SK-N-SH treated with all-trans-retinoic acid at 6 μM for 48 hours (cell line): ENCODE measurements at regions not wholly inside any gene's neighbourhood (a gene's known extent, or its start where the extent isn't known, plus 50 kb on each side); places are given as distances from the start of the nearest gene placed in this dataset.

Source experiments
- ATAC-seq: fragments of 200-7000 bp; cut with Tn5 transposase; 3 replicates; pipeline ENCODE4 v1.9.1; 2020; ENCODE audit warnings: mild to moderate bottlenecking, moderate library complexity
- ARNTL ChIP-seq: fragments of 450-650 bp; formaldehyde crosslinking; IDR thresholded peaks from 2 replicates; pipeline ENCODE4 v1.5.0; 2020; ENCODE audit warnings: low read depth, mild to moderate bottlenecking, moderate library complexity, borderline replicate concordance
- BACH2 ChIP-seq: fragments of 250-450 bp; sonication (Bioruptor Pico); IDR thresholded peaks from 2 replicates; pipeline ENCODE4 v1.9.0; 2021; ENCODE audit warnings: mild to moderate bottlenecking, borderline replicate concordance
- CSDC2 ChIP-seq: fragments of 250-450 bp; sonication (Bioruptor Pico); IDR thresholded peaks from 2 replicates; pipeline ENCODE4 v1.5.0; 2020; ENCODE audit warnings: mild to moderate bottlenecking, moderate library complexity
- ESRRG ChIP-seq: fragments of 250-450 bp; sonication (Bioruptor Pico); IDR thresholded peaks from 2 replicates; pipeline ENCODE4 v1.6.1; 2021; ENCODE audit warnings: mild to moderate bottlenecking
- GLIS3 ChIP-seq: fragments of 250-450 bp; sonication (Bioruptor Pico); IDR thresholded peaks from 2 replicates; pipeline ENCODE4 v1.5.0; 2020; ENCODE audit warnings: mild to moderate bottlenecking, moderate library complexity
- ISL1 ChIP-seq: fragments of 250-450 bp; sonication (Bioruptor Pico); IDR thresholded peaks from 2 replicates; pipeline ENCODE4 v2.1.2; 2022; ENCODE audit warnings: mild to moderate bottlenecking, moderate library complexity
- OSR1 ChIP-seq: fragments of 250-450 bp; sonication (Bioruptor Pico); IDR thresholded peaks from 2 replicates; pipeline ENCODE4 v1.8.0; 2022; ENCODE audit warnings: moderate library complexity, mild to moderate bottlenecking, inconsistent platforms
- PPARA ChIP-seq: fragments of 250-450 bp; sonication (Bioruptor Pico); IDR thresholded peaks from 2 replicates; pipeline ENCODE4 v1.5.0; 2020; ENCODE audit warnings: mild to moderate bottlenecking, borderline replicate concordance
- RARB ChIP-seq: fragments of 250-450 bp; sonication (Bioruptor Pico); IDR thresholded peaks from 2 replicates; pipeline ENCODE4 v1.8.0; 2021; ENCODE audit warnings: mild to moderate bottlenecking, moderate library complexity
- SNAI2 ChIP-seq: fragments of 250-450 bp; sonication (Bioruptor Pico); IDR thresholded peaks from 2 replicates; pipeline ENCODE4 v1.5.0; 2020; ENCODE audit warnings: mild to moderate bottlenecking, moderate library complexity
- TCF4 ChIP-seq: fragments of 250-450 bp; sonication (Bioruptor Pico); IDR thresholded peaks from 2 replicates; pipeline ENCODE4 v1.8.0; 2021; ENCODE audit warnings: mild to moderate bottlenecking, moderate library complexity, borderline replicate concordance
- TOX ChIP-seq: fragments of 250-450 bp; sonication (Bioruptor Pico); IDR thresholded peaks from 2 replicates; pipeline ENCODE4 v1.8.0; 2021; ENCODE audit warnings: mild to moderate bottlenecking, moderate library complexity, borderline replicate concordance
- ZC3H10 ChIP-seq: fragments of 250-450 bp; sonication (Bioruptor Pico); IDR thresholded peaks from 2 replicates; pipeline ENCODE4 v1.5.1; 2021; ENCODE audit warnings: mild to moderate bottlenecking, moderate library complexity
- ZFP3 ChIP-seq: fragments of 250-450 bp; sonication (Bioruptor Pico); IDR thresholded peaks from 2 replicates; pipeline ENCODE4 v1.5.0; 2020; ENCODE audit warnings: mild to moderate bottlenecking, moderate library complexity
- ZFP30 ChIP-seq: fragments of 450-650 bp; formaldehyde crosslinking; IDR thresholded peaks from 2 replicates; pipeline ENCODE4 v1.5.0; 2022; ENCODE audit warnings: mild to moderate bottlenecking, moderate library complexity
- ZNF565 ChIP-seq: fragments of 450-650 bp; formaldehyde crosslinking; conservative IDR thresholded peaks from 2 replicates; pipeline ENCODE4 v1.5.0; 2020; ENCODE audit warnings: low read depth, mild to moderate bottlenecking, moderate library complexity
- ZNF70 ChIP-seq: fragments of 450-650 bp; formaldehyde crosslinking; IDR thresholded peaks from 2 replicates; pipeline ENCODE4 v1.5.0; 2020; ENCODE audit warnings: mild to moderate bottlenecking, moderate library complexity
- ZNF8 ChIP-seq: fragments of 450-650 bp; formaldehyde crosslinking; IDR thresholded peaks from 2 replicates; pipeline ENCODE4 v1.5.0; 2020; ENCODE audit warnings: mild to moderate bottlenecking, moderate library complexity
- TF ChIP-seq, protein P1 (sequence below): fragments of 250-450 bp; sonication (Bioruptor Pico); IDR thresholded peaks from 2 replicates; pipeline ENCODE4 v1.5.1; 2021; ENCODE audit warnings: mild to moderate bottlenecking, moderate library complexity
- TF ChIP-seq, protein P2 (sequence below): fragments of 250-450 bp; sonication (Bioruptor Pico); IDR thresholded peaks from 2 replicates; pipeline ENCODE4 v1.5.1; 2020; ENCODE audit warnings: low read depth, mild to moderate bottlenecking, moderate library complexity
- TF ChIP-seq, protein P3 (sequence below): fragments of 250-450 bp; sonication (Bioruptor Pico); IDR thresholded peaks from 2 replicates; pipeline ENCODE4 v1.8.0; 2021; ENCODE audit warnings: low read depth, mild to moderate bottlenecking, moderate library complexity, borderline replicate concordance
- TF ChIP-seq, protein P4 (sequence below): fragments of 250-450 bp; sonication (Bioruptor Pico); IDR thresholded peaks from 2 replicates; pipeline ENCODE4 v1.5.0; 2020; ENCODE audit warnings: mild to moderate bottlenecking, moderate library complexity
- TF ChIP-seq, protein P5 (sequence below): fragments of 250-450 bp; sonication (Bioruptor Pico); IDR thresholded peaks from 2 replicates; pipeline ENCODE4 v1.8.0; 2020; ENCODE audit warnings: mild to moderate bottlenecking, moderate library complexity, borderline replicate concordance

DNA sequence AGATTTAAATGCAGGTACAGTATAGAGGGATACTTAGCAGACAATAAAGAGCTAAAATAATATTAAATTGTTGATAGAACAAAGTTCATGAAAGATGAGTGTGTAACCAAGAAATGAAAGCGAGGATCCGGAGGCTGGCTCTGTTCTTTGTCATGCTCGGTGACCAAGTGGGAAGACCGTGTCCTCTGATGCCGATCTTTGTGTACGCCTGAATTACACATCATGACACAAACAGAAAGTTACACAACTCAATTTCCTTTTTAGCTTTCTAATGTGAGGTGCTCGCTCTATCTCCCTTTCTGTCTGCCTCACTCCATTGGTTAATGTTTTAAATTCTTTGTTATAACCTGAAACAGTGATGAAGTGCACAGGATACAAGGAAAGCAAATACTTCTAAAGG, 114.8 kb upstream of the NEIL3 start:
- ATAC-seq, result no peak
- TF ChIP-seq, protein P1, sequence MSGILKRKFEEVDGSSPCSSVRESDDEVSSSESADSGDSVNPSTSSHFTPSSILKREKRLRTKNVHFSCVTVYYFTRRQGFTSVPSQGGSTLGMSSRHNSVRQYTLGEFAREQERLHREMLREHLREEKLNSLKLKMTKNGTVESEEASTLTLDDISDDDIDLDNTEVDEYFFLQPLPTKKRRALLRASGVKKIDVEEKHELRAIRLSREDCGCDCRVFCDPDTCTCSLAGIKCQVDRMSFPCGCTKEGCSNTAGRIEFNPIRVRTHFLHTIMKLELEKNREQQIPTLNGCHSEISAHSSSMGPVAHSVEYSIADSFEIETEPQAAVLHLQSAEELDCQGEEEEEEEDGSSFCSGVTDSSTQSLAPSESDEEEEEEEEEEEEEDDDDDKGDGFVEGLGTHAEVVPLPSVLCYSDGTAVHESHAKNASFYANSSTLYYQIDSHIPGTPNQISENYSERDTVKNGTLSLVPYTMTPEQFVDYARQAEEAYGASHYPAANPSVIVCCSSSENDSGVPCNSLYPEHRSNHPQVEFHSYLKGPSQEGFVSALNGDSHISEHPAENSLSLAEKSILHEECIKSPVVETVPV (CRISPR knock-in tag), result no peak
- TF ChIP-seq ZC3H10, result no peak
- no peak for TF ChIP-seq ZNF565
- no peak for TF ChIP-seq BACH2 (CRISPR knock-in tag)
- no peak for TF ChIP-seq ZFP30 (CRISPR knock-in tag)
- TF ChIP-seq, protein P2, sequence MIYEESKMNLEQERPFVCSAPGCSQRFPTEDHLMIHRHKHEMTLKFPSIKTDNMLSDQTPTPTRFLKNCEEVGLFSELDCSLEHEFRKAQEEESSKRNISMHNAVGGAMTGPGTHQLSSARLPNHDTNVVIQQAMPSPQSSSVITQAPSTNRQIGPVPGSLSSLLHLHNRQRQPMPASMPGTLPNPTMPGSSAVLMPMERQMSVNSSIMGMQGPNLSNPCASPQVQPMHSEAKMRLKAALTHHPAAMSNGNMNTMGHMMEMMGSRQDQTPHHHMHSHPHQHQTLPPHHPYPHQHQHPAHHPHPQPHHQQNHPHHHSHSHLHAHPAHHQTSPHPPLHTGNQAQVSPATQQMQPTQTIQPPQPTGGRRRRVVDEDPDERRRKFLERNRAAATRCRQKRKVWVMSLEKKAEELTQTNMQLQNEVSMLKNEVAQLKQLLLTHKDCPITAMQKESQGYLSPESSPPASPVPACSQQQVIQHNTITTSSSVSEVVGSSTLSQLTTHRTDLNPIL (CRISPR knock-in tag), result no peak
- TF ChIP-seq ISL1 (CRISPR knock-in tag), result no peak
- no peak for TF ChIP-seq OSR1 (CRISPR knock-in tag)
- no peak for TF ChIP-seq ZNF8 (CRISPR knock-in tag)
- no peak for TF ChIP-seq TCF4
- TF ChIP-seq SNAI2 (CRISPR knock-in tag), result no peak
- TF ChIP-seq RARB (CRISPR knock-in tag), result no peak
- no peak for TF ChIP-seq ZNF70 (CRISPR knock-in tag)
- TF ChIP-seq, protein P3, sequence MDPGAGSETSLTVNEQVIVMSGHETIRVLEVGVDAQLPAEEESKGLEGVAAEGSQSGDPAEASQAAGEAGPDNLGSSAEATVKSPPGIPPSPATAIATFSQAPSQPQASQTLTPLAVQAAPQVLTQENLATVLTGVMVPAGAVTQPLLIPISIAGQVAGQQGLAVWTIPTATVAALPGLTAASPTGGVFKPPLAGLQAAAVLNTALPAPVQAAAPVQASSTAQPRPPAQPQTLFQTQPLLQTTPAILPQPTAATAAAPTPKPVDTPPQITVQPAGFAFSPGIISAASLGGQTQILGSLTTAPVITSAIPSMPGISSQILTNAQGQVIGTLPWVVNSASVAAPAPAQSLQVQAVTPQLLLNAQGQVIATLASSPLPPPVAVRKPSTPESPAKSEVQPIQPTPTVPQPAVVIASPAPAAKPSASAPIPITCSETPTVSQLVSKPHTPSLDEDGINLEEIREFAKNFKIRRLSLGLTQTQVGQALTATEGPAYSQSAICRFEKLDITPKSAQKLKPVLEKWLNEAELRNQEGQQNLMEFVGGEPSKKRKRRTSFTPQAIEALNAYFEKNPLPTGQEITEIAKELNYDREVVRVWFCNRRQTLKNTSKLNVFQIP (CRISPR knock-in tag), result no peak
- TF ChIP-seq GLIS3 (CRISPR knock-in tag), result no peak
- TF ChIP-seq CSDC2 (CRISPR knock-in tag), result no peak
- TF ChIP-seq PPARA (CRISPR knock-in tag), result no peak
- TF ChIP-seq, protein P4, sequence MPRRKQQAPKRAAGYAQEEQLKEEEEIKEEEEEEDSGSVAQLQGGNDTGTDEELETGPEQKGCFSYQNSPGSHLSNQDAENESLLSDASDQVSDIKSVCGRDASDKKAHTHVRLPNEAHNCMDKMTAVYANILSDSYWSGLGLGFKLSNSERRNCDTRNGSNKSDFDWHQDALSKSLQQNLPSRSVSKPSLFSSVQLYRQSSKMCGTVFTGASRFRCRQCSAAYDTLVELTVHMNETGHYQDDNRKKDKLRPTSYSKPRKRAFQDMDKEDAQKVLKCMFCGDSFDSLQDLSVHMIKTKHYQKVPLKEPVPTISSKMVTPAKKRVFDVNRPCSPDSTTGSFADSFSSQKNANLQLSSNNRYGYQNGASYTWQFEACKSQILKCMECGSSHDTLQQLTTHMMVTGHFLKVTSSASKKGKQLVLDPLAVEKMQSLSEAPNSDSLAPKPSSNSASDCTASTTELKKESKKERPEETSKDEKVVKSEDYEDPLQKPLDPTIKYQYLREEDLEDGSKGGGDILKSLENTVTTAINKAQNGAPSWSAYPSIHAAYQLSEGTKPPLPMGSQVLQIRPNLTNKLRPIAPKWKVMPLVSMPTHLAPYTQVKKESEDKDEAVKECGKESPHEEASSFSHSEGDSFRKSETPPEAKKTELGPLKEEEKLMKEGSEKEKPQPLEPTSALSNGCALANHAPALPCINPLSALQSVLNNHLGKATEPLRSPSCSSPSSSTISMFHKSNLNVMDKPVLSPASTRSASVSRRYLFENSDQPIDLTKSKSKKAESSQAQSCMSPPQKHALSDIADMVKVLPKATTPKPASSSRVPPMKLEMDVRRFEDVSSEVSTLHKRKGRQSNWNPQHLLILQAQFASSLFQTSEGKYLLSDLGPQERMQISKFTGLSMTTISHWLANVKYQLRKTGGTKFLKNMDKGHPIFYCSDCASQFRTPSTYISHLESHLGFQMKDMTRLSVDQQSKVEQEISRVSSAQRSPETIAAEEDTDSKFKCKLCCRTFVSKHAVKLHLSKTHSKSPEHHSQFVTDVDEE, result no peak
- no peak for TF ChIP-seq TOX (CRISPR knock-in tag)

DNA sequence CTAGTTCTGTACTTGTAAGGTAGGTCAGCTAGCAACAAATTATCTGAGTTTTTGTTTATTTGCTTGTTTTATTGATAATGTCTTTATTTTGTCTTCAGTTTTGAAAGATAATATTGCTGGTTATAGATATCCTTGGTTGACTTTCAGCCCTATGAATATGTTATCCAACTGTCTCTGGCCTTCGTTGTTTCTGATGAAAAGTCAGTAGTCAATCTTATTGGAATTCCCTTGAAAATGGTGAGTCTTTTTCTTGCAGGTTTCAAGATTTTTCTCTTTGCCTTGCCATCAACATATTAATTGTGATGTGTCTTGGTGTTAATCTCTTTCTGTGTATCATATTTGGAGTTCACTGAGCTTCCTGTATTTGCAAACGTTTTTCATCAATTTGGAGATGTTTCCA, 113.1 kb upstream of the NEIL3 start:
- ATAC-seq, result no peak
- TF ChIP-seq, protein P3 (CRISPR knock-in tag), result no peak
- TF ChIP-seq ZFP30 (CRISPR knock-in tag) (no peak), ARNTL (CRISPR knock-in tag) (no peak), BACH2 (CRISPR knock-in tag) (no peak), ZFP3 (CRISPR knock-in tag) (no peak), ZNF70 (CRISPR knock-in tag) (no peak), GLIS3 (CRISPR knock-in tag) (no peak), SNAI2 (CRISPR knock-in tag) (no peak), TOX (CRISPR knock-in tag) (no peak), ESRRG (no peak)

DNA sequence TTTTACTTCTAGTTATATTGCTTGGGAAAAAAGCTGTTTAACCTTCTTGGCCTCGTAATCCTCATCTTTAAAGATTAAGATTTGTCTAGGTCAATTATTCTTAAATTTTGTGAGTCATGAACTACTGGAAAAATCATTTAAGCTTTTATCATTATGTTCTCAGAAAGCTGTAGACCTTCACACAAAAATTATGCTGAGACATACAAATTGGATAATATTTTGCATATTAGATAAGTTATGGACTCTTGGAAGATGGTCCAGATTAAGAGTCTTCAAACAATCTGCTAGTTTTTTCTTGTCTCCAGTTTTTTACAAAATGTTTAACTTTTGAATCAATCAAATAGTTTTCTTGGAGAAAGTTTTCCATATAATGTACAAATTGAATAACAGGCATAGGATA, 108.1 kb upstream of the NEIL3 start:
- ATAC-seq, result no peak
- TF ChIP-seq TOX (CRISPR knock-in tag) (no peak), CSDC2 (CRISPR knock-in tag) (no peak), ZNF565 (no peak), ISL1 (CRISPR knock-in tag) (no peak), ZC3H10 (no peak), RARB (CRISPR knock-in tag) (no peak), SNAI2 (CRISPR knock-in tag) (no peak), ZFP3 (CRISPR knock-in tag) (no peak), TCF4 (no peak), ESRRG (no peak)
- TF ChIP-seq, protein P3 (CRISPR knock-in tag), result no peak
- TF ChIP-seq, protein P1 (CRISPR knock-in tag), result no peak
- TF ChIP-seq, protein P5, sequence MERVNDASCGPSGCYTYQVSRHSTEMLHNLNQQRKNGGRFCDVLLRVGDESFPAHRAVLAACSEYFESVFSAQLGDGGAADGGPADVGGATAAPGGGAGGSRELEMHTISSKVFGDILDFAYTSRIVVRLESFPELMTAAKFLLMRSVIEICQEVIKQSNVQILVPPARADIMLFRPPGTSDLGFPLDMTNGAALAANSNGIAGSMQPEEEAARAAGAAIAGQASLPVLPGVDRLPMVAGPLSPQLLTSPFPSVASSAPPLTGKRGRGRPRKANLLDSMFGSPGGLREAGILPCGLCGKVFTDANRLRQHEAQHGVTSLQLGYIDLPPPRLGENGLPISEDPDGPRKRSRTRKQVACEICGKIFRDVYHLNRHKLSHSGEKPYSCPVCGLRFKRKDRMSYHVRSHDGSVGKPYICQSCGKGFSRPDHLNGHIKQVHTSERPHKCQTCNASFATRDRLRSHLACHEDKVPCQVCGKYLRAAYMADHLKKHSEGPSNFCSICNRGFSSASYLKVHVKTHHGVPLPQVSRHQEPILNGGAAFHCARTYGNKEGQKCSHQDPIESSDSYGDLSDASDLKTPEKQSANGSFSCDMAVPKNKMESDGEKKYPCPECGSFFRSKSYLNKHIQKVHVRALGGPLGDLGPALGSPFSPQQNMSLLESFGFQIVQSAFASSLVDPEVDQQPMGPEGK (CRISPR knock-in tag), result no peak
